Neural cell (in vitro differentiated cells): ENCODE measurements at regions not wholly inside any gene's neighbourhood (a gene's known extent, or its start where the extent isn't known, plus 50 kb on each side); places are given as distances from the start of the nearest gene placed in this dataset.

Source experiments
- H2AFZ ChIP-seq: fragments of 200-600, 300-800 bp; sonication (generic), shearing (Covaris generic); 2 replicates; pipeline ENCODE4 v1.6.0; 2014; ENCODE audit warnings: low read depth, mild to moderate bottlenecking, antibody characterized with exemption, low read length, moderate library complexity
- H3F3A ChIP-seq: fragments of 200-600 bp; shearing (Covaris generic); 2 replicates; pipeline ENCODE4 v1.6.1; 2016; ENCODE audit warnings: mild to moderate bottlenecking, moderate library complexity, mixed read lengths, antibody characterized with exemption, low read length; ENCODE audit not compliant: insufficient read depth, poor library complexity, severe bottlenecking
- H3K27ac ChIP-seq: fragments of 200-600, 300-800 bp; sonication (generic), shearing (Covaris generic); 2 replicates; pipeline ENCODE4 v1.5.1; 2014; ENCODE audit warnings: mild to moderate bottlenecking, low read length, moderate library complexity
- H3K27me3 ChIP-seq: fragments of 300-800, 200-600 bp; sonication (generic), shearing (Covaris generic); 2 replicates; pipeline ENCODE4 v1.6.0; 2014; ENCODE audit warnings: mild to moderate bottlenecking, low read depth, low read length, moderate library complexity; ENCODE audit not compliant: insufficient read depth
- H3K36me3 ChIP-seq: fragments of 300-800, 200-600 bp; sonication (generic), shearing (Covaris generic); 2 replicates; pipeline ENCODE4 v1.5.1; 2014; ENCODE audit warnings: mild to moderate bottlenecking, antibody characterized with exemption, low read length, moderate library complexity; ENCODE audit not compliant: insufficient read depth
- H3K4me2 ChIP-seq: fragments of 300-800, 200-600 bp; sonication (generic), shearing (Covaris generic); 2 replicates; pipeline ENCODE4 v1.6.0; 2014; ENCODE audit warnings: mild to moderate bottlenecking, low read length
- H3K4me3 ChIP-seq: fragments of 300-800, 200-600 bp; sonication (generic), shearing (Covaris generic); 2 replicates; pipeline ENCODE4 v1.5.1; 2014; ENCODE audit warnings: mild to moderate bottlenecking, low read length, moderate library complexity
- H3K79me2 ChIP-seq: fragments of 200-600 bp; shearing (Covaris generic); replicated peaks from 2 replicates; pipeline ENCODE4 v1.6.0; 2014; ENCODE audit warnings: mild to moderate bottlenecking, low read length, moderate library complexity; ENCODE audit not compliant: insufficient read depth
- H3K9ac ChIP-seq: fragments of 300-800, 200-600 bp; sonication (generic), shearing (Covaris generic); 2 replicates; pipeline ENCODE4 v1.6.1; 2016; ENCODE audit warnings: mild to moderate bottlenecking, low read length, mixed read lengths
- H3K9me2 ChIP-seq: fragments of 200-600 bp; shearing (Covaris generic); 2 replicates; pipeline ENCODE4 v1.6.1; 2016; ENCODE audit warnings: mild to moderate bottlenecking, low read length, mixed read lengths; ENCODE audit not compliant: insufficient read depth
- H3K9me3 ChIP-seq: fragments of 200-600, 300-800 bp; sonication (generic), shearing (Covaris generic); 2 replicates; pipeline ENCODE4 v1.6.1; 2016; ENCODE audit warnings: mild to moderate bottlenecking, mixed run types, low read length, moderate library complexity, mixed read lengths
- H4K20me1 ChIP-seq: fragments of 200-600 bp; shearing (Covaris generic); 2 replicates; pipeline ENCODE4 v1.6.1; 2016; ENCODE audit warnings: mild to moderate bottlenecking, mixed run types; ENCODE audit not compliant: insufficient read depth
- CTCF ChIP-seq: fragments of 450-650 bp; IDR thresholded peaks from 2 replicates; pipeline ENCODE4 v1.5.1; 2014; ENCODE audit warnings: antibody characterized with exemption, mild to moderate bottlenecking, moderate library complexity; ENCODE audit not compliant: poor library complexity, severe bottlenecking
- EP300 ChIP-seq: fragments of 450-650 bp; conservative IDR thresholded peaks from 2 replicates; pipeline ENCODE4 v1.6.1; 2014; ENCODE audit warnings: antibody characterized with exemption, mild to moderate bottlenecking, moderate library complexity; ENCODE audit not compliant: poor library complexity, severe bottlenecking
- EZH2 ChIP-seq: fragments of 200-600, 300-800 bp; shearing (Covaris generic), sonication (generic); IDR thresholded peaks from 2 replicates; pipeline ENCODE4 v1.6.1; 2014; ENCODE audit warnings: antibody characterized with exemption, low read length, borderline replicate concordance, mild to moderate bottlenecking; ENCODE audit not compliant: insufficient read depth, poor library complexity, severe bottlenecking
- MXI1 ChIP-seq: fragments of 450-650 bp; conservative IDR thresholded peaks from 2 replicates; pipeline ENCODE4 v1.6.1; 2014; ENCODE audit warnings: antibody characterized with exemption, mild to moderate bottlenecking; ENCODE audit not compliant: poor library complexity, severe bottlenecking
- POLR2AphosphoS5 ChIP-seq: IDR thresholded peaks from 2 replicates; pipeline ENCODE4 v1.6.1; 2012
- REST ChIP-seq: IDR thresholded peaks from 2 replicates; pipeline ENCODE4 v1.6.1; 2012; ENCODE audit warnings: borderline replicate concordance
- SMC3 ChIP-seq: fragments of 450-650 bp; conservative IDR thresholded peaks from 2 replicates; pipeline ENCODE4 v1.6.1; 2014; ENCODE audit warnings: antibody characterized with exemption, mild to moderate bottlenecking, moderate library complexity; ENCODE audit not compliant: poor library complexity
- TAF1 ChIP-seq: IDR thresholded peaks from 2 replicates; pipeline ENCODE4 v1.6.1; 2012; ENCODE audit warnings: low read depth

GRCh38 chr6:97666889-97667288 lies 383.9 kb upstream of the MMS22L start:
- Histone ChIP-seq H3K9ac (no peak overlapping the region), H2AFZ (no peak overlapping the region), H3K27me3 (no peaks in the 10 kb centered on the region), H3K4me2 (no peak overlapping the region), H4K20me1 (no peaks in the 10 kb centered on the region), H3K4me3 (no peak overlapping the region), H3K27ac (no peak overlapping the region), H3F3A (no peaks in the 10 kb centered on the region), H3K36me3 (no peaks in the 10 kb centered on the region), H3K9me2 (no peaks in the 10 kb centered on the region), H3K79me2 (no peaks in the 10 kb centered on the region), H3K9me3 (no peaks in the 10 kb centered on the region)
- no peak for TF ChIP-seq TAF1

GRCh38 chr6:97668716-97669115 lies 385.7 kb upstream of the MMS22L start:
- H3K79me2 ChIP-seq: no peaks in the 10 kb centered on the region
- H3K4me3 ChIP-seq: peak overlapping the region; percentile 62
- H3K27me3 ChIP-seq: no peaks in the 10 kb centered on the region
- H3K9me3 ChIP-seq: no peaks in the 10 kb centered on the region
- H3F3A ChIP-seq: no peaks in the 10 kb centered on the region
- peak overlapping the region; percentile 16 for H3K4me2 ChIP-seq
- H3K9me2 ChIP-seq: no peaks in the 10 kb centered on the region
- H3K36me3 ChIP-seq: no peaks in the 10 kb centered on the region
- no peaks in the 10 kb centered on the region for H4K20me1 ChIP-seq
- H3K27ac ChIP-seq: peak overlapping the region; percentile 96
- H3K9ac ChIP-seq: peak overlapping the region; percentile 72
- H2AFZ ChIP-seq: peak overlapping the region; percentile 30
- no peak for TF ChIP-seq SMC3
- TF ChIP-seq EZH2: no peak
- peak; percentile 74 for TF ChIP-seq POLR2AphosphoS5
- peak; percentile 93 for TF ChIP-seq EP300
- peak; percentile 16 for TF ChIP-seq CTCF
- TF ChIP-seq REST: peak; percentile 14

GRCh38 chr6:97669191-97670031 lies 386.4 kb upstream of the MMS22L start:
- Histone ChIP-seq H3K4me3 (peak overlapping the region; percentile 62), H4K20me1 (no peaks in the 10 kb centered on the region), H3K4me2 (peak overlapping the region; percentile 74), H3K27me3 (no peaks in the 10 kb centered on the region), H3F3A (no peaks in the 10 kb centered on the region), H3K36me3 (no peaks in the 10 kb centered on the region), H3K79me2 (no peaks in the 10 kb centered on the region), H3K27ac (peak overlapping the region; percentile 96), H3K9me3 (no peaks in the 10 kb centered on the region), H3K9ac (peak overlapping the region; percentile 72), H3K9me2 (no peaks in the 10 kb centered on the region), H2AFZ (peak overlapping the region; percentile 31)
- peak; percentile 62 for TF ChIP-seq EP300
- TF ChIP-seq POLR2AphosphoS5: peak; percentile 58
- TF ChIP-seq MXI1: peak; percentile 31
- TF ChIP-seq CTCF: no peak
- peak; percentile 69 for TF ChIP-seq TAF1
- TF ChIP-seq REST: peak; percentile 36
- TF ChIP-seq EZH2: no peak
- TF ChIP-seq SMC3: peak; percentile 38
